H1 (cell line): ENCODE measurements at regions not wholly inside any gene's neighbourhood (a gene's known extent, or its start where the extent isn't known, plus 50 kb on each side); places are given as distances from the start of the nearest gene placed in this dataset.

Experiments
- BRCA1 ChIP-seq: IDR thresholded peaks from 2 replicates; pipeline ENCODE4 v1.6.1; 2012; ENCODE audit warnings: low read depth, low read length, improper control_type of control experiment
- CHD7 ChIP-seq: fragments of 300-600 bp; sonication (generic); IDR thresholded peaks from 2 replicates; pipeline ENCODE4 v1.7.1; 2012; ENCODE audit warnings: low read length, moderate library complexity, mild to moderate bottlenecking, inconsistent platforms; ENCODE audit not compliant: insufficient replicate concordance
- MAFK ChIP-seq: IDR thresholded peaks from 2 replicates; pipeline ENCODE4 v1.6.1; 2012; ENCODE audit warnings: low read depth, mild to moderate bottlenecking, improper control_type of control experiment, low read length
- SRF ChIP-seq: IDR thresholded peaks from 2 replicates; pipeline ENCODE4 v1.6.1; 2011; ENCODE audit warnings: mild to moderate bottlenecking, low read depth, low read length, moderate library complexity

- TF ChIP-seq CHD7 (no peak), BRCA1 (no peak), MAFK (no peak; the same call in 1 of the 2 replicates), SRF (no peak)
- TF ChIP-seq, all 59 proteins: peak for 7
These were observed 113.4 kb downstream of the ENGASE start (continued) for GRCh38 chr17:79188048-79188447.
